CD8-positive, alpha-beta memory T cell (primary cell): ENCODE measurements at regions not wholly inside any gene's neighbourhood (a gene's known extent, or its start where the extent isn't known, plus 50 kb on each side); places are given as distances from the start of the nearest gene placed in this dataset.
"Not testable (repeated sequence)": the region's sequence is repeated elsewhere in the genome, so short reads cannot be mapped to it uniquely, and the experiment has no call there.

Experiments
- CTCF ChIA-PET: fragments of 350-600 bp; sonication (Branson Sonifier 250); formaldehyde crosslinking; loops from one replicate; lab custom pipeline; 2021; ENCODE audit warnings: antibody characterized with exemption; lab: Charles Lee
- POLR2A ChIA-PET: fragments of 350-600 bp; sonication (Branson Sonifier 250); formaldehyde crosslinking; loops from one replicate; lab custom pipeline; 2021; ENCODE audit warnings: antibody characterized with exemption; lab: Charles Lee
- DNase-seq, 5 donors: peaks; one replicate each; pipeline versions ENCODE4 v3.0.0 to v3.0.0-alpha.2; 2020 to 2022; ENCODE audit warnings: mixed read lengths in 1 of 5
- H3K27ac ChIP-seq: one replicate; pipeline ENCODE4 v1.7.0; 2013; ENCODE audit warnings: low read depth, mild to moderate bottlenecking, low read length, moderate library complexity
- H3K27me3 ChIP-seq: 2 replicates; pipeline ENCODE4 v1.7.0; 2013; ENCODE audit warnings: low read length, mild to moderate bottlenecking; ENCODE audit not compliant: insufficient read depth, poor library complexity, severe bottlenecking
- H3K36me3 ChIP-seq: 2 replicates; pipeline ENCODE4 v1.7.0; 2013; ENCODE audit warnings: mild to moderate bottlenecking, low read length, moderate library complexity; ENCODE audit not compliant: insufficient read depth
- H3K4me1 ChIP-seq: 2 replicates; pipeline ENCODE4 v1.7.0; 2013; ENCODE audit warnings: mild to moderate bottlenecking, low read length, moderate library complexity; ENCODE audit not compliant: insufficient read depth
- H3K4me3 ChIP-seq: 2 replicates; pipeline ENCODE4 v1.7.0; 2013; ENCODE audit warnings: mild to moderate bottlenecking, low read length
- H3K9me3 ChIP-seq: 2 replicates; pipeline ENCODE4 v1.7.0; 2013; ENCODE audit warnings: mild to moderate bottlenecking, low read length
- H3K27ac Mint-ChIP-seq, 8 donors: one replicate each; pipeline ENCODE4 v1.8.0; 2020 to 2021; ENCODE audit warnings: mixed read lengths in 8 of 8, mild to moderate bottlenecking in 6 of 8, inconsistent platforms in 3 of 8, moderate library complexity in 3 of 8
- H3K27me3 Mint-ChIP-seq, 2 donors: one replicate each; pipeline ENCODE4 v1.8.0; 2020 to 2021; ENCODE audit warnings: mixed read lengths in 2 of 2, mild to moderate bottlenecking in 1 of 2, moderate library complexity in 1 of 2
- H3K36me3 Mint-ChIP-seq, 3 donors: one replicate each; pipeline ENCODE4 v1.8.0; 2020 to 2021; ENCODE audit warnings: mixed read lengths in 3 of 3, inconsistent platforms in 1 of 3, mild to moderate bottlenecking in 1 of 3
- H3K4me1 Mint-ChIP-seq, 3 donors: one replicate each; pipeline ENCODE4 v1.8.0; 2020 to 2021; ENCODE audit warnings: mixed read lengths in 3 of 3, inconsistent platforms in 1 of 3, mild to moderate bottlenecking in 1 of 3
- H3K4me3 Mint-ChIP-seq, 7 donors: one replicate each; pipeline ENCODE4 v1.8.0; 2020 to 2021; ENCODE audit warnings: mixed read lengths in 7 of 7, mild to moderate bottlenecking in 6 of 7, moderate library complexity in 4 of 7, inconsistent platforms in 2 of 7
- H3K9me3 Mint-ChIP-seq, 5 donors: one replicate each; pipeline ENCODE4 v1.8.0; 2020 to 2022; ENCODE audit warnings: mixed read lengths in 5 of 5, mild to moderate bottlenecking in 3 of 5, moderate library complexity in 2 of 5, inconsistent platforms in 1 of 5

DNA sequence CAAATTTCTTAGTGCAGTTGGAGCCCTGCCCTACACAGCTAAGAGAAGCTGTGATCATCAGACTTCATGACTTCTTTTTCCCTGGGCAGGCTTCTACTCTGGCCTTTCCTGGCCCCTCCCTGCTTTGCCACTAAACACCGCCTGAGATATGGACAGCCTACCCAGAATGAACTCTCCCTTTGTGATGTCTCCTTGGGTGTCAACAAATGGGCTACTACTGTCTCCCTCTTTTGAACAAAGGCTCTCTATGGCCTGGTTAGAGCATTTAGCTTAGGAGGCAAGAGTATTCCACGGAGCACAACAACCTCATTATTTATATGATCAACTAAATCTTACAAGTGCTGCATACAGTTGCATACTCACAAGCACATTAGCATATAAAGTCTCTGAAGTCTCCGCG, 127.6 kb upstream of the HCCS start:
- Histone ChIP-seq H3K9me3 (no peaks in the 10 kb centered on the region), H3K4me1 (no peaks in the 10 kb centered on the region), H3K4me3 (no peak overlapping the region), H3K27ac (no peak overlapping the region), H3K36me3 (no peaks in the 10 kb centered on the region), H3K27me3 (no peaks in the 10 kb centered on the region)
- no peak for DNase-seq
- H3K9me3 Mint-ChIP-seq, result peaks cover 3 to 14% (median 8%) of the 10 kb centered on the region in 5 donors
- H3K27ac Mint-ChIP-seq, result no peak overlapping the region
- H3K4me3 Mint-ChIP-seq, result no peak overlapping the region
- peaks cover 0 to 2% of the 10 kb centered on the region in 2 donors for H3K27me3 Mint-ChIP-seq
- CTCF ChIA-PET, result no interaction called here
- H3K36me3 Mint-ChIP-seq, result no peaks in the 10 kb centered on the region
- no peaks in the 10 kb centered on the region for H3K4me1 Mint-ChIP-seq
- POLR2A ChIA-PET, result no interaction called here

DNA sequence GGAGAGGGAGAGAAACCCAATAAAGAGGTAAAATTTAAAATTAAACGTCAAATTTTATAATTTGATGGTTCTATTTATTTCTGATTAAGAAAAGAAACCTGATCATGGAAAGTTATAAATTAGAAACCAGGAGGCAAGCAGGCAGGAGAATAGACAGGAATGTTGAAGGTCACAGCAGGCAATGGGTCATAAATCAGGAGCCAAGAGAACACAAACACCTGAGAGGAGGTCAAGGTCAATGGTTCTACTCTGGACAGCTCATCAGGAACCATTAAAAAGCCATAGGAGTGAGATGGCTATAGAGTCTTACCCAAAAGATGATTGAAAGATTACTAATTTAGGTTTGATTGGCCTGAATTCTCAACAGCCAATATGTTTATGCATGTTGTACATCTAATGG, 126.9 kb upstream of the HCCS start:
- no peaks in the 10 kb centered on the region for H3K27me3 ChIP-seq
- Mint-ChIP-seq H3K4me1 (no peaks in the 10 kb centered on the region), H3K36me3 (no peaks in the 10 kb centered on the region), H3K27ac (peak overlapping the region in 1 of 8 donors; percentile 67), H3K27me3 (peaks cover 0 to 2% of the 10 kb centered on the region in 2 donors), H3K9me3 (peaks cover 3 to 14% (median 8%) of the 10 kb centered on the region in 5 donors), H3K4me3 (no peak overlapping the region)
- ChIA-PET POLR2A (no interaction called here), CTCF (no interaction called here)
- no peak overlapping the region for H3K4me3 ChIP-seq
- H3K4me1 ChIP-seq, result no peaks in the 10 kb centered on the region
- no peak overlapping the region for H3K27ac ChIP-seq
- no peak for DNase-seq
- H3K9me3 ChIP-seq, result no peaks in the 10 kb centered on the region
- H3K36me3 ChIP-seq, result no peaks in the 10 kb centered on the region

DNA sequence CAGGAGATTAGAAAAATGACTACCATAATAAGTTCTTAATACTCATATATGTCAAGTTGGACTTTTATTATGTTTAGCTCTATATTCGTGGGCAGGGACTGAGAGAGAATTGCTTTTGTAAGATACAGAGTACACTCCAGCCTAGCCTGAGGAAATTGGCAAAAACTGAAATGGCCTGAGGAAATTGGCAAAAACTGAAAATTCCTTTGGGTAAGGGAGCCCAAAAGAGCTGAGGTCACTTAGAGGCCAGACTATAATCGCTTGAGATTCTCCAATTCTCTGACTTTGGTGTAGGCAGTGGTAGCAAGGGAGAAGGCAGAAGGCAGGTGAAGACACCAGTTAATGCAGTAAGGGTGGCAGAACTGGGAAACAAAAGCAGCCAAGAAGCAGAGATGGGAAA, 124.5 kb upstream of the HCCS start:
- Histone ChIP-seq H3K4me1 (no peaks in the 10 kb centered on the region), H3K4me3 (no peak overlapping the region), H3K36me3 (no peaks in the 10 kb centered on the region), H3K9me3 (no peaks in the 10 kb centered on the region), H3K27ac (no peak overlapping the region), H3K27me3 (no peaks in the 10 kb centered on the region)
- H3K27ac Mint-ChIP-seq, result no peak overlapping the region
- ChIA-PET POLR2A (no interaction called here), CTCF (no interaction called here)
- H3K27me3 Mint-ChIP-seq, result peaks cover 0 to 2% of the 10 kb centered on the region in 2 donors
- no peaks in the 10 kb centered on the region for H3K4me1 Mint-ChIP-seq
- DNase-seq, result no peak
- peaks cover 2 to 12% (median 5%) of the 10 kb centered on the region in 5 donors for H3K9me3 Mint-ChIP-seq
- H3K36me3 Mint-ChIP-seq, result no peaks in the 10 kb centered on the region
- no peak overlapping the region for H3K4me3 Mint-ChIP-seq

DNA sequence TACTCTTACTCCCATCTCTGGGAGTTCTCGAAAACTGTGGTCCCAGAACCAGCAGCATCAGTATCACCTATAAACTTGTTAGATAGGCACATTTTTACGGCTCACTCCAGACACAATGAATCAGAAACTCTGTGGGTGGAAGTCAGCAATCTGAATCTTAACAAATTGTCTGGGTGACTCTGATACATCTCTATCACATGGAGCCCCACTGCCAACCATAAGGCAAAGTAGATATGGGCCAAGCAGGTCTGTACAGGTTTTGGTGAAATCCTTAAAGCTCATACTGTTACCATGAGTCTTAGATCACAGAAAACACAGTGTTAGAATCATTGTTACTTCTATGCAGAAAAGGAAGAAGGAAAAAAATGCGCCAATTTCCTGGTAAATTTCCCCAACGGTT, 122.5 kb upstream of the HCCS start:
- H3K27ac Mint-ChIP-seq, result no peak overlapping the region
- H3K27me3 Mint-ChIP-seq, result peaks cover 0 to 5% of the 10 kb centered on the region in 2 donors
- no peak for DNase-seq
- Histone ChIP-seq H3K9me3 (no peaks in the 10 kb centered on the region), H3K27ac (no peak overlapping the region), H3K27me3 (no peaks in the 10 kb centered on the region), H3K4me1 (no peaks in the 10 kb centered on the region), H3K4me3 (no peak overlapping the region), H3K36me3 (no peaks in the 10 kb centered on the region)
- peaks cover 5 to 13% (median 6%) of the 10 kb centered on the region in 5 donors for H3K9me3 Mint-ChIP-seq
- no peaks in the 10 kb centered on the region for H3K4me1 Mint-ChIP-seq
- CTCF ChIA-PET, result no interaction called here
- no peak overlapping the region for H3K4me3 Mint-ChIP-seq
- POLR2A ChIA-PET, result no interaction called here
- H3K36me3 Mint-ChIP-seq, result no peaks in the 10 kb centered on the region

DNA sequence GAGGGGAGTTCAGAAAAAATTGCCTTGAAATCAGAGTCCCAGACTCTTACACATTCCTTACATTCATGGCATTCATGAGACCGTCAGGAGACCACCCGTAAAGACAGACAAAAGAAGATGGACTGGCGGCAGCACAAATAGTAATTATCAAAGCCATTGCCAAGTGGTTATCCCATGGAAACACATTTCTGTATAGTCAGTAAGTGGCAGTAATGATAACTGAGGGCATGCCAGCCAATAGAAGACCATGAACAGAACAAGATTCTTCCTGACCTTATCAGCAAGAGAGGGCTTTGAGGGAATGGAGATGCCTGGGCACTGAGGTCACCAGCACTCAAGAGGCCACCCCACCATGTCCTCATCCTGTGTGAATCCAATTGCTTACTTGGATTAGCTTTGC, 121.7 kb upstream of the HCCS start:
- Mint-ChIP-seq H3K4me1 (no peaks in the 10 kb centered on the region), H3K36me3 (no peaks in the 10 kb centered on the region), H3K27ac (no peak overlapping the region), H3K9me3 (peaks cover 0 to 13% (median 6%) of the 10 kb centered on the region in 5 donors), H3K4me3 (no peak overlapping the region), H3K27me3 (peaks cover 0 to 4% of the 10 kb centered on the region in 2 donors)
- Histone ChIP-seq H3K27me3 (no peaks in the 10 kb centered on the region), H3K36me3 (no peaks in the 10 kb centered on the region), H3K27ac (no peak overlapping the region), H3K4me1 (no peaks in the 10 kb centered on the region), H3K9me3 (no peaks in the 10 kb centered on the region), H3K4me3 (no peak overlapping the region)
- ChIA-PET CTCF (no interaction called here), POLR2A (no interaction called here)
- no peak for DNase-seq

DNA sequence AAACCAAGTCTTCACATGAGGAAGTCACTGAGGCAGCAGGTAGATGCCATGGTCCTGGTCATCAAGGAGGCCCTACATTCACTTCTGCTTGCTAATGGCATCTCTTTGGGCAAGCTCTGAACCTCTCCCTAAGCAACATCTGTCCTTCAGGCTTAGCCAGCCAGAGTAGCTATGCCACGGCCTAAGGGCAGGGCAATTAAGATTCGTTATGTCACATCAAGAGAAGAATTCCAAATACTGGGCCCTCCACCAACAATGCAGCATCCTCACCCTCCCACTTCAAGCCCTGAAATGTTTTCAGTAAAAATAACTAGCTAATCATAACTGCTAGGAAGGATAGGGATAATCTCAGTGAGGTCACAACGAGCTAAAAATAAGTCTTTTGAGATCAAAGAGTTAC, 120.7 kb upstream of the HCCS start:
- Mint-ChIP-seq H3K4me3 (no peak overlapping the region), H3K4me1 (no peaks in the 10 kb centered on the region), H3K9me3 (peaks cover 0 to 10% (median 6%) of the 10 kb centered on the region in 5 donors), H3K36me3 (no peaks in the 10 kb centered on the region), H3K27ac (no peak overlapping the region), H3K27me3 (peaks cover 0 to 4% of the 10 kb centered on the region in 2 donors)
- Histone ChIP-seq H3K9me3 (no peaks in the 10 kb centered on the region), H3K4me3 (no peak overlapping the region), H3K4me1 (no peaks in the 10 kb centered on the region), H3K27me3 (no peaks in the 10 kb centered on the region), H3K36me3 (no peaks in the 10 kb centered on the region), H3K27ac (no peak overlapping the region)
- ChIA-PET CTCF (no interaction called here), POLR2A (no interaction called here)
- no peak for DNase-seq

DNA sequence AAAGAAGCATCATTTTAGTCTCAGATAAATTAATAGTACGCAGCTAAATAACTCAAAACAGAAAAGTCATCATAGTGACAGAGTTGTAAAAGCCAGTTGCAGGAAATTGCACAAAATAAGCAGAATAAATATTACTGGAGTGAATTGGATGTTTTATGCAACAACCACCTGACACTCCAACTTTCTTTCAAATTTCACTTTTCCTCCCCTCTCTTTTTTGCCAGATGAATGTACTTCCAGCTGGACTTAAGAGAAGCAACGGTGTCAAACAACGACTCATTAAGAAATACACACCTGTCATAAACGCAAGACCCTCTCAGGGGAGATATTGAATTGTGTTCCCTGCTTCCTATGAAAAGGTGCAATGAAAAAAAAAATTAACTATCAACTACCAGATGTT, 120.2 kb upstream of the HCCS start:
- DNase-seq, result no peak
- H3K9me3 ChIP-seq, result no peaks in the 10 kb centered on the region
- peaks cover 0 to 4% of the 10 kb centered on the region in 2 donors for H3K27me3 Mint-ChIP-seq
- no peak overlapping the region for H3K27ac Mint-ChIP-seq
- CTCF ChIA-PET, result no interaction called here
- H3K4me3 ChIP-seq, result no peak overlapping the region
- H3K4me3 Mint-ChIP-seq, result no peak overlapping the region
- H3K36me3 ChIP-seq, result no peaks in the 10 kb centered on the region
- no peaks in the 10 kb centered on the region for H3K27me3 ChIP-seq
- POLR2A ChIA-PET, result no interaction called here
- no peaks in the 10 kb centered on the region for H3K4me1 Mint-ChIP-seq
- no peaks in the 10 kb centered on the region for H3K4me1 ChIP-seq
- H3K9me3 Mint-ChIP-seq, result peaks cover 0 to 10% (median 8%) of the 10 kb centered on the region in 5 donors
- no peaks in the 10 kb centered on the region for H3K36me3 Mint-ChIP-seq
- no peak overlapping the region for H3K27ac ChIP-seq

DNA sequence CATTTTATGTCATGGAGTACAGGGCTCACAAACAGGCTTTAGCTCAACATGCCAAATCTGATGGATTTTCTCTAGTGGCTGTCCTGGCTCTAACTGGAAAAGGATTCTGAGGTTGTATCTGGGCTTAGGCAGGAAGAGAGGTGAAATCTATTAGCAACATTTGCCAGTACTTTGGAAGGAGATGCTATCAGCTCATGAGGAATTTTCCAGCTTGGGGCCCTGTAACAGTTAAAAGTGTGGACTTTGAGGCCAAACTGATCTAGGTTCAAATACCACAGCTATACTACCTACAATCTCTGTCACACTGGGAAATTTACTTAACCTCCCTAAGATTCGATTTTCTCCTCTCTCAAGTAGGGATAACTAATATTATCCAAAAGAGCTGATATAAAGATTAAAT, 119.0 kb upstream of the HCCS start:
- Histone ChIP-seq H3K27me3 (no peaks in the 10 kb centered on the region), H3K9me3 (no peaks in the 10 kb centered on the region), H3K4me1 (no peaks in the 10 kb centered on the region), H3K36me3 (no peaks in the 10 kb centered on the region), H3K4me3 (no peak overlapping the region), H3K27ac (no peak overlapping the region)
- no peaks in the 10 kb centered on the region for H3K4me1 Mint-ChIP-seq
- peaks cover 0 to 11% (median 7%) of the 10 kb centered on the region in 5 donors for H3K9me3 Mint-ChIP-seq
- H3K27ac Mint-ChIP-seq, result no peak overlapping the region
- no peak for DNase-seq
- CTCF ChIA-PET, result no interaction called here
- H3K27me3 Mint-ChIP-seq, result peaks cover 0 to 4% of the 10 kb centered on the region in 2 donors
- POLR2A ChIA-PET, result no interaction called here
- no peak overlapping the region for H3K4me3 Mint-ChIP-seq
- no peaks in the 10 kb centered on the region for H3K36me3 Mint-ChIP-seq

DNA sequence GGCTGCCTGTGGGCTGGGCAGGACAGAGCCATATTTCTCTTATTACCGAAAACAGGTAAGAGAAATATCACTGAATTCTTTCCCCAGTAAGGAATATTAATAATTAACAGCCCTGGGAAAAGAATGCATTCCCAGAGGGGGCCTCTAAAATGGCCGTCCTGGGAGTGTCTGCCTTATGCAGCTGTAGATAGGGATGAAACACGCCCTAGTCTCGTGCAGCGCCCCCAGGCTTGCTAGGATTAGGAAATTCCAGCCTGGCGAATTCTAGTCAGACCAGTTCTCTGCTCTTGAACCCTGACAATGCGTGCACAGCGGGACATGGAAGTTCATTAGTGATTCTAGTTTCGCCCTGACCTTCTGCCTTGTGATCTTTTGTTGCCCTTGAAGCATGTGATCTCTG, 104.1 kb upstream of the HCCS start:
- H3K27me3 ChIP-seq, POLR2A ChIA-PET, H3K36me3 ChIP-seq, H3K4me1 Mint-ChIP-seq, H3K9me3 ChIP-seq, H3K4me3 ChIP-seq, H3K27ac ChIP-seq, H3K4me1 ChIP-seq, CTCF ChIA-PET, H3K27ac Mint-ChIP-seq, DNase-seq, H3K27me3 Mint-ChIP-seq, H3K36me3 Mint-ChIP-seq, H3K4me3 Mint-ChIP-seq: not testable (repeated sequence)
- H3K9me3 Mint-ChIP-seq, result peaks cover 4 to 19% (median 11%) of the 10 kb centered on the region in 5 donors
